WTC11 (cell line): ENCODE measurements at regions not wholly inside any gene's neighbourhood (a gene's known extent, or its start where the extent isn't known, plus 50 kb on each side); places are given as distances from the start of the nearest gene placed in this dataset.

Source experiments
- ATAC-seq: fragments of 200-7000 bp; cut with Tn5 transposase; 2 replicates; pipeline ENCODE4 v1.10.0; 2021; ENCODE audit warnings: mild to moderate bottlenecking, moderate library complexity
- CTCF ChIA-PET: fragments of 300-600 bp; sonication (Branson Sonifier 250); formaldehyde crosslinking; loops from one replicate; lab custom pipeline; 2021; ENCODE audit warnings: antibody characterized with exemption; lab: Charles Lee
- POLR2A ChIA-PET: fragments of 350-600 bp; sonication (Branson Sonifier 250); formaldehyde crosslinking; loops from one replicate; lab custom pipeline; 2021; ENCODE audit warnings: antibody characterized with exemption; lab: Charles Lee
- DNase-seq: peaks from one replicate; pipeline ENCODE4 v3.0.0; 2021; ENCODE audit warnings: low spot score
- H3K27ac Mint-ChIP-seq: 2 replicates; pipeline ENCODE4 v1.8.0; 2021; ENCODE audit warnings: mixed read lengths
- H3K27me3 Mint-ChIP-seq: 2 replicates; pipeline ENCODE4 v1.8.0; 2021; ENCODE audit warnings: low read depth, mild to moderate bottlenecking, moderate library complexity, mixed read lengths
- H3K36me3 Mint-ChIP-seq: 2 replicates; pipeline ENCODE4 v1.8.0; 2021; ENCODE audit warnings: mixed read lengths
- H3K4me1 Mint-ChIP-seq: 2 replicates; pipeline ENCODE4 v1.8.0; 2022; ENCODE audit warnings: mixed read lengths
- H3K4me3 Mint-ChIP-seq: 2 replicates; pipeline ENCODE4 v1.8.0; 2021; ENCODE audit warnings: mild to moderate bottlenecking, moderate library complexity, mixed read lengths
- H3K9me3 Mint-ChIP-seq: 2 replicates; pipeline ENCODE4 v1.8.0; 2021; ENCODE audit warnings: mixed read lengths
- CBFB ChIP-seq: sonication (generic); formaldehyde crosslinking; IDR thresholded peaks from 2 replicates; pipeline ENCODE4 v1.8.1; 2022; ENCODE audit warnings: mild to moderate bottlenecking, low read depth, missing genetic modification reagents
- CREM ChIP-seq: sonication (generic); formaldehyde crosslinking; IDR thresholded peaks from 2 replicates; pipeline ENCODE4 v1.8.1; 2022; ENCODE audit warnings: mild to moderate bottlenecking, missing genetic modification reagents, moderate library complexity
- ELF4 ChIP-seq: sonication (generic); formaldehyde crosslinking; IDR thresholded peaks from 2 replicates; pipeline ENCODE4 v1.8.1; 2022; ENCODE audit warnings: low read depth, mild to moderate bottlenecking, moderate library complexity, missing genetic modification reagents
- EMX1 ChIP-seq: fragments of 250-450 bp; sonication (Bioruptor Pico); IDR thresholded peaks from 2 replicates; pipeline ENCODE4 v1.8.0; 2021; ENCODE audit warnings: mild to moderate bottlenecking
- ESRRA ChIP-seq: sonication (generic); formaldehyde crosslinking; IDR thresholded peaks from 2 replicates; pipeline ENCODE4 v1.8.1; 2022; ENCODE audit warnings: mild to moderate bottlenecking, missing genetic modification reagents, borderline replicate concordance
- MXD4 ChIP-seq: fragments of 250-450 bp; sonication (Bioruptor Pico); IDR thresholded peaks from 2 replicates; pipeline ENCODE4 v1.8.0; 2021; ENCODE audit warnings: mild to moderate bottlenecking, moderate library complexity, borderline replicate concordance
- NFATC4 ChIP-seq: fragments of 250-450 bp; sonication (Bioruptor Pico); IDR thresholded peaks from 2 replicates; pipeline ENCODE4 v1.9.0; 2021; ENCODE audit warnings: mild to moderate bottlenecking
- NFE2L1 ChIP-seq: sonication (generic); formaldehyde crosslinking; IDR thresholded peaks from 2 replicates; pipeline ENCODE4 v1.8.1; 2023; ENCODE audit warnings: missing genetic modification reagents
- NFYB ChIP-seq: sonication (generic); formaldehyde crosslinking; conservative IDR thresholded peaks from 2 replicates; pipeline ENCODE4 v1.8.0; 2022; ENCODE audit warnings: low read depth, missing genetic modification reagents
- NR3C1 ChIP-seq: sonication (generic); formaldehyde crosslinking; conservative IDR thresholded peaks from 2 replicates; pipeline ENCODE4 v1.8.1; 2023; ENCODE audit warnings: low read depth, mild to moderate bottlenecking, missing genetic modification reagents
- SMAD3 ChIP-seq: sonication (generic); formaldehyde crosslinking; IDR thresholded peaks from 2 replicates; pipeline ENCODE4 v1.8.0; 2022; ENCODE audit warnings: missing genetic modification reagents, mild to moderate bottlenecking, borderline replicate concordance
- SOX15 ChIP-seq: fragments of 250-450 bp; sonication (Bioruptor Pico); IDR thresholded peaks from 2 replicates; pipeline ENCODE4 v1.9.0; 2021; ENCODE audit warnings: mild to moderate bottlenecking
- SP1 ChIP-seq: sonication (generic); formaldehyde crosslinking; conservative IDR thresholded peaks from 2 replicates; pipeline ENCODE4 v1.8.1; 2022; ENCODE audit warnings: missing genetic modification reagents
- TCF7 ChIP-seq: sonication (generic); formaldehyde crosslinking; IDR thresholded peaks from 2 replicates; pipeline ENCODE4 v1.8.0; 2022; ENCODE audit warnings: mild to moderate bottlenecking, low read depth, missing genetic modification reagents, moderate library complexity
- ZNF671 ChIP-seq: fragments of 250-450 bp; sonication (Bioruptor Pico); IDR thresholded peaks from 2 replicates; pipeline ENCODE4 v1.8.0; 2021; ENCODE audit warnings: mild to moderate bottlenecking
- TF ChIP-seq, protein P1 (sequence below): sonication (generic); formaldehyde crosslinking; IDR thresholded peaks from 2 replicates; pipeline ENCODE4 v1.8.0; 2022; ENCODE audit warnings: mild to moderate bottlenecking, missing genetic modification reagents
- TF ChIP-seq, protein P2 (sequence below): fragments of 250-450 bp; sonication (Bioruptor Pico); conservative IDR thresholded peaks from 2 replicates; pipeline ENCODE4 v1.9.0; 2021; ENCODE audit warnings: mild to moderate bottlenecking
- TF ChIP-seq, protein P3 (sequence below): fragments of 250-450 bp; sonication (Bioruptor Pico); IDR thresholded peaks from 2 replicates; pipeline ENCODE4 v1.9.0; 2021; ENCODE audit warnings: mild to moderate bottlenecking
- TF ChIP-seq, protein P4 (sequence below): sonication (generic); formaldehyde crosslinking; IDR thresholded peaks from 2 replicates; pipeline ENCODE4 v1.8.1; 2022; ENCODE audit warnings: mild to moderate bottlenecking, missing genetic modification reagents, moderate library complexity, borderline replicate concordance
- TF ChIP-seq, protein P5 (sequence below): sonication (generic); formaldehyde crosslinking; conservative IDR thresholded peaks from 2 replicates; pipeline ENCODE4 v1.8.1; 2022; ENCODE audit warnings: mild to moderate bottlenecking, missing genetic modification reagents
- TF ChIP-seq, protein P6 (sequence below): sonication (generic); formaldehyde crosslinking; IDR thresholded peaks from 2 replicates; pipeline ENCODE4 v1.8.1; 2022; ENCODE audit warnings: mild to moderate bottlenecking, moderate library complexity, missing genetic modification reagents
- TF ChIP-seq, protein P7 (sequence below): sonication (generic); formaldehyde crosslinking; IDR thresholded peaks from 2 replicates; pipeline ENCODE4 v1.8.0; 2023; ENCODE audit warnings: mild to moderate bottlenecking, missing genetic modification reagents

DNA sequence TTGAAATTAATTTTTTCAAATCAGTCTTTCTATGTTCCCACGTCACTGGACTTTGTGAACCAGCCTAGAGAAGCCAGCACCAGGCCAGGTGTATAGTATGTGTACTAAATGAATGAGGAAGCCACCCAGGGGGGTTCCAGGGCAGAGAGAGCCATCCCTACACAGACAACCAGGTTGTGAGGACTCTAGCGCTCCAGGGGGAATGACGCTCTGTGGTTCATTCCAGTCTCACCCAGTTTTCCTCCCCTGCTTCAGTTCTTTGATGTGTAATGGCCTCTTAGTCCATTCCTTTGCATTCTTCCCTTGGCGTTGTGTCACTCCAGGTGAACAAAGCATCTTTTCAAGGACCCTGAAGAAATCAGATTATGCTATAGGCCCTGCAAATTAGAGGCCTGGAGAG is 330.6 kb downstream of the NSG2 start:
- Mint-ChIP-seq H3K27ac (no peak overlapping the region), H3K27me3 (no peaks in the 10 kb centered on the region), H3K9me3 (peaks cover 4% of the 10 kb centered on the region), H3K36me3 (no peaks in the 10 kb centered on the region), H3K4me3 (no peak overlapping the region), H3K4me1 (no peaks in the 10 kb centered on the region)
- TF ChIP-seq, protein P1, sequence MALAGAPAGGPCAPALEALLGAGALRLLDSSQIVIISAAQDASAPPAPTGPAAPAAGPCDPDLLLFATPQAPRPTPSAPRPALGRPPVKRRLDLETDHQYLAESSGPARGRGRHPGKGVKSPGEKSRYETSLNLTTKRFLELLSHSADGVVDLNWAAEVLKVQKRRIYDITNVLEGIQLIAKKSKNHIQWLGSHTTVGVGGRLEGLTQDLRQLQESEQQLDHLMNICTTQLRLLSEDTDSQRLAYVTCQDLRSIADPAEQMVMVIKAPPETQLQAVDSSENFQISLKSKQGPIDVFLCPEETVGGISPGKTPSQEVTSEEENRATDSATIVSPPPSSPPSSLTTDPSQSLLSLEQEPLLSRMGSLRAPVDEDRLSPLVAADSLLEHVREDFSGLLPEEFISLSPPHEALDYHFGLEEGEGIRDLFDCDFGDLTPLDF (CRISPR knock-in tag): no peak
- no peak for TF ChIP-seq NFATC4
- TF ChIP-seq, protein P2, sequence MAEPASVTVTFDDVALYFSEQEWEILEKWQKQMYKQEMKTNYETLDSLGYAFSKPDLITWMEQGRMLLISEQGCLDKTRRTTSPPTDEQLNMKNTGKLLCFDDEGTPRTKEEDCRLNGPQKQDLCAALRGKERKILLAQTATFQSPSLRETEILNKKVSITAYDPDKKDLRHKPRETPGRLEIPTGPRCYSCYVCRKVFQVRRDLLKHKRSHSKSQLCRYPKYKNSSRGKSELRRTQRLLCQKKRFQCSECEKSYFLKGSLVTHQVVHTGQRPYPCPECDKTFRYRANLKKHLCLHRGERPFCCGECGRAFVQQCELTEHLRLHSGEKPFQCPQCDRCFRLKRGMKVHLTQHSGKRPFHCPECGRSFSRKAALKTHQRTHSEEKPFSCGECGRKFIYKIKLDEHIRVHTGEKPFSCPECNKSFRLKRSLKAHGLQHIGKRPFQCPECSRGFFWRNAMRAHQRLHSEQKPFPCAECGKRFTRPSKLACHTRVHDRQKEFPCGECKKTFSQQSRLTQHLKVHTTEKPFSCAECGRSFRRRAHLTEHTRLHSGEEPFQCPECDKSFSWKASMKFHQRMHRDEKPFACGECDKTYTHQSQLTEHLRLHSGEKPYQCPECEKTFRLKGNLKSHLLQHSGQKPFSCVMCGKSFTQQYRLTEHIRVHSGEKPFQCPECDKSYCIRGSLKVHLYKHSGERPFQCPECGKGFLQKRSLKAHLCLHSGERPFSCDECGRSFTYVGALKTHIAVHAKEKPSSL (CRISPR knock-in tag): no peak
- no peak for TF ChIP-seq NFYB (CRISPR knock-in tag)
- TF ChIP-seq, protein P3, sequence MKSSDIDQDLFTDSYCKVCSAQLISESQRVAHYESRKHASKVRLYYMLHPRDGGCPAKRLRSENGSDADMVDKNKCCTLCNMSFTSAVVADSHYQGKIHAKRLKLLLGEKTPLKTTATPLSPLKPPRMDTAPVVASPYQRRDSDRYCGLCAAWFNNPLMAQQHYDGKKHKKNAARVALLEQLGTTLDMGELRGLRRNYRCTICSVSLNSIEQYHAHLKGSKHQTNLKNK (CRISPR knock-in tag): no peak
- TF ChIP-seq NR3C1: no peak
- TF ChIP-seq SOX15 (CRISPR knock-in tag): no peak
- no peak for TF ChIP-seq ELF4 (CRISPR knock-in tag)
- no peak for TF ChIP-seq TCF7 (CRISPR knock-in tag)
- DNase-seq (no peak), ATAC-seq (no peak)
- CTCF ChIA-PET: interaction anchor here (0.7 to 1.6 kb wide), 2 partner anchors 44 to 49 kb away, joined by 3 read pairs; no protein-coding TSS in a partner anchor
- POLR2A ChIA-PET: no interaction called here

DNA sequence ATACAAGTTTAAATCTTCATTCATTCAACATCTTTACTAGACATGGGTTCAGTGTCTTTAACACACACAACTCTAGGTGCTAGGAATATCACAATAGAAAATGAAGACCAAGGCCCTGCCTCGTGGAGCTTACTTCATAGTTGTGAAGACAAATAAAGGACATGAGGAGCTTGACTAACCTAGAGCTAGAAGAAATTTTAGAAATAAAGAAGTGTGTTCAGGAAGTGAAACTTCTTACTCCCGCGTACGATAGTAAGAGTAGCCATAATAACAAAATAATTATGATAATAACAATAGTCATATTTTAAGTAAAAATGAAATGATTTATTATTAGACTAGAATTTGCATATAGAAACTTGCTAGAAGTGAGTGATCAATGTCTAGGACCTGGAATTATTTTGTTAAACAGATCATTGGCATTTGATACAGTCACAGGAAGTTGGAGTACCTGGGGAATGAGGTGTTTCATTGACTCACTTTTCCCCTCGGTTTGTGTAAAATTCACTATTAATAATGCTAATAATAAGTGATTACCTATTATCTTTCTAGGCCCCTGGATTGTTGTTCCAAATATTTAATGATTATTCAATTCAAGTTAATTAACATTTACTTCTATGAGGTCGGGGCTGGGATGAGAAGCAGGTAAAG is 331.3 kb downstream of the NSG2 start:
- H3K36me3 Mint-ChIP-seq: no peaks in the 10 kb centered on the region
- ChIA-PET POLR2A (no interaction called here), CTCF (interaction anchor here (0.7 kb wide), 1 partner anchor 43 kb away, joined by 3 read pairs; no protein-coding TSS in a partner anchor)
- H3K27me3 Mint-ChIP-seq: no peaks in the 10 kb centered on the region
- no peaks in the 10 kb centered on the region for H3K4me1 Mint-ChIP-seq
- peaks cover 4% of the 10 kb centered on the region for H3K9me3 Mint-ChIP-seq
- no peak overlapping the region for H3K27ac Mint-ChIP-seq
- TF ChIP-seq NR3C1: no peak
- DNase-seq (no peak), ATAC-seq (no peak)
- H3K4me3 Mint-ChIP-seq: no peak overlapping the region

DNA sequence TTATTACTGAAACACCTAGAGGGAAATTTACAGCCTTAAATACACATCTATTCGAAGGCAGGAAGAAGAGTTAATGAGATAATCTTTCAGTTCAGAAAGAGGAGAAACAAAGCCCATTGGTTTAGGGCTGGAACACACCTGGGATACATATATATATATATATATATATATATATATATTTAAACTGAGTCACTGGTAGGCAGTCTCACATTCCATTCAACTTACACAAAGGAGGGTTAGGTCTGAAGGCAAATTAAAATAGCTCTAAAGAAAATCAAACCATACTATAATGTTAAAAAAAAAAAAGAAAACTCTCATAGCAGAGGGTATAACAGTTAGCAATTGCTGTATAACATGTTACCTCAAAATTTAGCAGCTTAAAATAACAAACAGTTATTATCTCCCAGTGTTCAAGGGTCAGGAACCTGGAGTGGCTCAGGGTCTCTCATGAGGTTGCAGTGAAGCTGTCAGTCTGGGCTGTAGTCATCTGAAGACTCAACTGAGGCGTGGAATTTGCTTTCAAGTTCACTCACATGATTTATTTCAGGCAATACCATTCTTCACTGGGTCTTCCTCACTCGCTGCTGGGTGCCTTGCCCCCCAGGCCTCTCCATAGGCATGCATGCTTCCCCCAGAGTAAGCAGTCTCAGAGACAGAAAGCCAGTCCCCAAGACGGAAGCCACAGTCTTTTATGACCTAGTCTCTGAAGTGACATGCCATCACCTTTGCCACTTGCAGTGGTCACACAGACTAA is 332.8 kb downstream of the NSG2 start:
- ChIA-PET CTCF (no interaction called here), POLR2A (no interaction called here)
- DNase-seq: no peak
- no peak for ATAC-seq
- Mint-ChIP-seq H3K4me1 (peaks cover 8% of the 10 kb centered on the region), H3K4me3 (no peak overlapping the region), H3K27ac (no peak overlapping the region), H3K36me3 (no peaks in the 10 kb centered on the region), H3K27me3 (0 out of 2 replicates have a peak, but pooled peaks cover 3% of the 10 kb centered on the region), H3K9me3 (peaks cover 4% of the 10 kb centered on the region)
- TF ChIP-seq, protein P4, sequence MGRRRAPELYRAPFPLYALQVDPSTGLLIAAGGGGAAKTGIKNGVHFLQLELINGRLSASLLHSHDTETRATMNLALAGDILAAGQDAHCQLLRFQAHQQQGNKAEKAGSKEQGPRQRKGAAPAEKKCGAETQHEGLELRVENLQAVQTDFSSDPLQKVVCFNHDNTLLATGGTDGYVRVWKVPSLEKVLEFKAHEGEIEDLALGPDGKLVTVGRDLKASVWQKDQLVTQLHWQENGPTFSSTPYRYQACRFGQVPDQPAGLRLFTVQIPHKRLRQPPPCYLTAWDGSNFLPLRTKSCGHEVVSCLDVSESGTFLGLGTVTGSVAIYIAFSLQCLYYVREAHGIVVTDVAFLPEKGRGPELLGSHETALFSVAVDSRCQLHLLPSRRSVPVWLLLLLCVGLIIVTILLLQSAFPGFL (CRISPR knock-in tag): no peak
- TF ChIP-seq, protein P5, sequence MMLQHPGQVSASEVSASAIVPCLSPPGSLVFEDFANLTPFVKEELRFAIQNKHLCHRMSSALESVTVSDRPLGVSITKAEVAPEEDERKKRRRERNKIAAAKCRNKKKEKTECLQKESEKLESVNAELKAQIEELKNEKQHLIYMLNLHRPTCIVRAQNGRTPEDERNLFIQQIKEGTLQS: no peak
- no peak for TF ChIP-seq SMAD3 (CRISPR knock-in tag)
- no peak for TF ChIP-seq SP1 (CRISPR knock-in tag)
- TF ChIP-seq, protein P6, sequence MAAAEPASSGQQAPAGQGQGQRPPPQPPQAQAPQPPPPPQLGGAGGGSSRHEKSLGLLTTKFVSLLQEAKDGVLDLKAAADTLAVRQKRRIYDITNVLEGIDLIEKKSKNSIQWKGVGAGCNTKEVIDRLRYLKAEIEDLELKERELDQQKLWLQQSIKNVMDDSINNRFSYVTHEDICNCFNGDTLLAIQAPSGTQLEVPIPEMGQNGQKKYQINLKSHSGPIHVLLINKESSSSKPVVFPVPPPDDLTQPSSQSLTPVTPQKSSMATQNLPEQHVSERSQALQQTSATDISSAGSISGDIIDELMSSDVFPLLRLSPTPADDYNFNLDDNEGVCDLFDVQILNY (CRISPR knock-in tag): no peak
- TF ChIP-seq ESRRA: no peak
- no peak for TF ChIP-seq EMX1 (CRISPR knock-in tag)
- no peak for TF ChIP-seq NFATC4
- TF ChIP-seq, protein P7, sequence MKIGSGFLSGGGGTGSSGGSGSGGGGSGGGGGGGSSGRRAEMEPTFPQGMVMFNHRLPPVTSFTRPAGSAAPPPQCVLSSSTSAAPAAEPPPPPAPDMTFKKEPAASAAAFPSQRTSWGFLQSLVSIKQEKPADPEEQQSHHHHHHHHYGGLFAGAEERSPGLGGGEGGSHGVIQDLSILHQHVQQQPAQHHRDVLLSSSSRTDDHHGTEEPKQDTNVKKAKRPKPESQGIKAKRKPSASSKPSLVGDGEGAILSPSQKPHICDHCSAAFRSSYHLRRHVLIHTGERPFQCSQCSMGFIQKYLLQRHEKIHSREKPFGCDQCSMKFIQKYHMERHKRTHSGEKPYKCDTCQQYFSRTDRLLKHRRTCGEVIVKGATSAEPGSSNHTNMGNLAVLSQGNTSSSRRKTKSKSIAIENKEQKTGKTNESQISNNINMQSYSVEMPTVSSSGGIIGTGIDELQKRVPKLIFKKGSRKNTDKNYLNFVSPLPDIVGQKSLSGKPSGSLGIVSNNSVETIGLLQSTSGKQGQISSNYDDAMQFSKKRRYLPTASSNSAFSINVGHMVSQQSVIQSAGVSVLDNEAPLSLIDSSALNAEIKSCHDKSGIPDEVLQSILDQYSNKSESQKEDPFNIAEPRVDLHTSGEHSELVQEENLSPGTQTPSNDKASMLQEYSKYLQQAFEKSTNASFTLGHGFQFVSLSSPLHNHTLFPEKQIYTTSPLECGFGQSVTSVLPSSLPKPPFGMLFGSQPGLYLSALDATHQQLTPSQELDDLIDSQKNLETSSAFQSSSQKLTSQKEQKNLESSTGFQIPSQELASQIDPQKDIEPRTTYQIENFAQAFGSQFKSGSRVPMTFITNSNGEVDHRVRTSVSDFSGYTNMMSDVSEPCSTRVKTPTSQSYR: no peak
- TF ChIP-seq CBFB (CRISPR knock-in tag): no peak
- TF ChIP-seq CREM (CRISPR knock-in tag): no peak
- no peak for TF ChIP-seq NFE2L1 (CRISPR knock-in tag)
- no peak for TF ChIP-seq MXD4
- TF ChIP-seq ZNF671 (CRISPR knock-in tag): no peak
